GM12878 (cell line): ENCODE measurements at regions not wholly inside any gene's neighbourhood (a gene's known extent, or its start where the extent isn't known, plus 50 kb on each side); places are given as distances from the start of the nearest gene placed in this dataset.

Experiments
- ATAC-seq: fragments of 200-7000 bp; cut with Tn5 transposase; 3 replicates; pipeline ENCODE4 v1.9.1; 2020; ENCODE audit warnings: mild to moderate bottlenecking, moderate library complexity
- BruUV-seq: library from RNA; stranded (reverse); fragments of 400-500 nt; replicated peaks from 2 replicates; lab custom pipeline; 2021; lab: Mats Ljungman, UMichigan
- CTCF ChIA-PET: fragments of 300-600 bp; sonication (Branson Sonifier 250); formaldehyde crosslinking; extraction: SDS; loops from one replicate; lab custom pipeline; 2021; ENCODE audit warnings: inconsistent platforms; lab: Yijun Ruan, JAX
- POLR2A ChIA-PET: fragments of 350-600 bp; formaldehyde crosslinking; extraction: SDS; loops from one replicate; lab custom pipeline; 2021; ENCODE audit warnings: inconsistent platforms; lab: Charles Lee
- RAD21 ChIA-PET: fragments of 300-600 bp; sonication (Branson Sonifier 250); formaldehyde crosslinking; loops from one replicate; lab custom pipeline; 2023; ENCODE audit warnings: antibody characterized with exemption; ENCODE audit not compliant: unreplicated experiment; lab: Charles Lee
- SMC1A ChIA-PET: fragments of 300-600 bp; sonication (Branson Sonifier 250); formaldehyde crosslinking; loops from one replicate; lab custom pipeline; 2023; ENCODE audit not compliant: unreplicated experiment, uncharacterized antibody; lab: Charles Lee
- DNase-seq: peaks from one replicate; pipeline ENCODE4 v3.0.0-alpha.2; 2011; ENCODE audit warnings: low read depth, low spot score
- FAIRE-seq: peaks from 3 replicates; lab custom pipeline; 2011; peaks lifted over from hg19 to GRCh38; lab: Jason Lieb, UNC
- H2AFZ ChIP-seq: 2 replicates; pipeline ENCODE4 v1.6.0; 2011; ENCODE audit warnings: low read depth, low read length, control low read depth; ENCODE audit not compliant: control insufficient read depth
- H3K27ac ChIP-seq: 2 replicates; pipeline ENCODE4 v1.5.1; 2011; ENCODE audit warnings: control low read depth; ENCODE audit not compliant: control insufficient read depth, insufficient read depth
- H3K27me3 ChIP-seq, 2 experiments: replicated peaks in 1 of 2; 2 replicates each; pipeline versions ENCODE4 v1.6.0 to v1.6.1; 2011; ENCODE audit warnings: low read length in 1 of 2; ENCODE audit not compliant: control insufficient read depth in 2 of 2, insufficient read depth in 2 of 2
- H3K36me3 ChIP-seq, 2 experiments: 2 replicates each; pipeline ENCODE4 v1.5.1; 2011; ENCODE audit warnings: low read length in 1 of 2; ENCODE audit not compliant: control insufficient read depth in 2 of 2, insufficient read depth in 2 of 2
- H3K4me1 ChIP-seq: 2 replicates; pipeline ENCODE4 v1.6.1; 2011; ENCODE audit warnings: mild to moderate bottlenecking, low read length, moderate library complexity, mixed read lengths; ENCODE audit not compliant: control insufficient read depth, insufficient read depth
- H3K4me2 ChIP-seq: 2 replicates; pipeline ENCODE4 v1.6.0; 2011; ENCODE audit warnings: control low read depth; ENCODE audit not compliant: control insufficient read depth, insufficient read depth
- H3K4me3 ChIP-seq: fragments of 200-600 bp; sonication (generic); 2 replicates; pipeline ENCODE4 v1.5.1; 2016
- H3K79me2 ChIP-seq: 2 replicates; pipeline ENCODE4 v1.6.0; 2011; ENCODE audit warnings: low read length; ENCODE audit not compliant: control insufficient read depth, insufficient read depth
- H3K9ac ChIP-seq: 2 replicates; pipeline ENCODE4 v1.8.0; 2011; ENCODE audit warnings: low read length, control low read depth, mixed read lengths; ENCODE audit not compliant: control insufficient read depth, insufficient read depth
- H3K9me3 ChIP-seq: replicated peaks from 3 replicates; pipeline ENCODE4 v1.5.1; 2011; ENCODE audit warnings: mild to moderate bottlenecking, low read length; ENCODE audit not compliant: control insufficient read depth, insufficient read depth
- H4K20me1 ChIP-seq: 2 replicates; pipeline ENCODE4 v1.6.0; 2011; ENCODE audit not compliant: control insufficient read depth, insufficient read depth
- ASH2L ChIP-seq: fragments of 300-600, 200-600 bp; sonication (generic); IDR thresholded peaks from 2 replicates; pipeline ENCODE4 v1.6.1; 2017; ENCODE audit warnings: low read depth, mild to moderate bottlenecking, borderline replicate concordance
- BCL11A ChIP-seq: IDR thresholded peaks from 2 replicates; pipeline ENCODE4 v1.6.1; 2011; ENCODE audit warnings: low read depth, low read length
- CEBPZ ChIP-seq: fragments of 150-350 bp; IDR thresholded peaks from 2 replicates; pipeline ENCODE4 v1.6.1; 2016; ENCODE audit warnings: low read depth, low read length
- EP300 ChIP-seq, 2 experiments: fragments of 150-350 bp in 1 of 2; IDR thresholded peaks; 2 replicates each; pipeline ENCODE4 v1.6.1; 2011 to 2012; ENCODE audit warnings: low read depth in 2 of 2, low read length in 2 of 2, borderline replicate concordance in 1 of 2, improper control_type of control experiment in 1 of 2, inconsistent platforms in 1 of 2; ENCODE audit not compliant: control insufficient read depth in 1 of 2
- HCFC1 ChIP-seq: fragments of 150-350 bp; IDR thresholded peaks from 2 replicates; pipeline ENCODE4 v1.6.1; 2014; ENCODE audit warnings: low read length
- IKZF1 ChIP-seq: fragments of 450-650 bp; conservative IDR thresholded peaks from 2 replicates; pipeline ENCODE4 v1.6.1; 2017; ENCODE audit warnings: antibody characterized with exemption, mild to moderate bottlenecking
- LARP7 ChIP-seq: fragments of 450-650 bp; IDR thresholded peaks from 2 replicates; pipeline ENCODE4 v1.6.1; 2017; ENCODE audit warnings: mild to moderate bottlenecking
- NKRF ChIP-seq: fragments of 450-650 bp; conservative IDR thresholded peaks from 2 replicates; pipeline ENCODE4 v1.6.1; 2017; ENCODE audit warnings: mild to moderate bottlenecking, moderate library complexity
- PML ChIP-seq: IDR thresholded peaks from 2 replicates; pipeline ENCODE4 v1.6.1; 2012; ENCODE audit warnings: low read length, inconsistent platforms
- POLR2A ChIP-seq: IDR thresholded peaks from 2 replicates; pipeline ENCODE4 v1.6.1; 2011; ENCODE audit warnings: low read depth, mild to moderate bottlenecking, low read length
- RAD21 ChIP-seq: IDR thresholded peaks from 2 replicates; pipeline ENCODE4 v1.6.1; 2011; ENCODE audit warnings: mild to moderate bottlenecking, low read depth, low read length, moderate library complexity; ENCODE audit not compliant: insufficient read depth
- RBBP5 ChIP-seq: fragments of 200-600 bp; sonication (generic); conservative IDR thresholded peaks from 2 replicates; pipeline ENCODE4 v1.6.1; 2016
- SIX5 ChIP-seq: IDR thresholded peaks from 2 replicates; pipeline ENCODE4 v1.6.1; 2011; ENCODE audit warnings: mild to moderate bottlenecking, low read depth, low read length, moderate library complexity; ENCODE audit not compliant: severe bottlenecking
- SMAD1 ChIP-seq: fragments of 450-650 bp; IDR thresholded peaks from 2 replicates; pipeline ENCODE4 v1.6.1; 2018; ENCODE audit warnings: mild to moderate bottlenecking, low read depth; ENCODE audit not compliant: partially characterized antibody
- SPI1 ChIP-seq: IDR thresholded peaks from 2 replicates; pipeline ENCODE4 v1.6.1; 2011; ENCODE audit warnings: low read depth, mild to moderate bottlenecking, low read length, moderate library complexity, borderline replicate concordance; ENCODE audit not compliant: insufficient read depth
- WGBS: methylation state at CpG from one replicate; pipeline ENCODE4 v1.1.6; 2016; ENCODE audit warnings: low lambda C conversion rate; ENCODE audit not compliant: insufficient replicate concordance, insufficient coverage; ENCODE audit errors: missing lambda C conversion rate; 5-methylcytosine and 5-hydroxymethylcytosine counted together
- in situ Hi-C: fragments of 300-500 bp; cut with MboI; formaldehyde crosslinking; loops from 9 replicates; pipeline ENCODE4 v1.14.3; 2018; ENCODE audit warnings: mixed read lengths
- intact Hi-C: fragments of 100-400 bp; cut with micrococcal nuclease; formaldehyde crosslinking; loops from one replicate; pipeline ENCODE4 v1.14.2; 2022; ENCODE audit not compliant: unreplicated experiment
- TF ChIP-seq, protein P1 (sequence below): fragments of 450-650 bp; IDR thresholded peaks from 2 replicates; pipeline ENCODE4 v1.6.1; 2014; ENCODE audit warnings: mild to moderate bottlenecking
- TF ChIP-seq, protein P2 (sequence below): fragments of 450-650 bp; IDR thresholded peaks from 2 replicates; pipeline ENCODE4 v1.6.1; 2016; ENCODE audit warnings: mild to moderate bottlenecking

- TF ChIP-seq, protein P1, sequence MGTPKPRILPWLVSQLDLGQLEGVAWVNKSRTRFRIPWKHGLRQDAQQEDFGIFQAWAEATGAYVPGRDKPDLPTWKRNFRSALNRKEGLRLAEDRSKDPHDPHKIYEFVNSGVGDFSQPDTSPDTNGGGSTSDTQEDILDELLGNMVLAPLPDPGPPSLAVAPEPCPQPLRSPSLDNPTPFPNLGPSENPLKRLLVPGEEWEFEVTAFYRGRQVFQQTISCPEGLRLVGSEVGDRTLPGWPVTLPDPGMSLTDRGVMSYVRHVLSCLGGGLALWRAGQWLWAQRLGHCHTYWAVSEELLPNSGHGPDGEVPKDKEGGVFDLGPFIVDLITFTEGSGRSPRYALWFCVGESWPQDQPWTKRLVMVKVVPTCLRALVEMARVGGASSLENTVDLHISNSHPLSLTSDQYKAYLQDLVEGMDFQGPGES, result no peak
- no peak for TF ChIP-seq ASH2L
- TF ChIP-seq SMAD1, result no peak
- no peak for TF ChIP-seq IKZF1
- TF ChIP-seq BCL11A, result no peak
- TF ChIP-seq SIX5, result no peak
- TF ChIP-seq NKRF, result no peak
These were observed 404.3 kb downstream of the EPM2A start (continued) for GRCh38 chr6:145331066-145331465.

- H3K9me3 ChIP-seq, result no peaks in the 10 kb centered on the region
- FAIRE-seq, result no peak
- no peaks in the 10 kb centered on the region for H3K4me1 ChIP-seq
- SMC1A ChIA-PET, result interaction anchor here (0.7 to 1.5 kb wide), 3 partner anchors 11 to 337 kb away, joined by 3 to 4 read pairs (median 3); no protein-coding TSS in a partner anchor
- H3K9ac ChIP-seq, result no peak overlapping the region
- BruUV-seq, result no TSS peak
- POLR2A ChIA-PET, result no interaction called here
- RAD21 ChIA-PET, result no interaction called here
- H3K4me2 ChIP-seq, result no peak overlapping the region
- WGBS, result 28% methylated on average over 2 of the region's 2 CpGs
- intact Hi-C loops, result no loop called here
- no peaks in the 10 kb centered on the region for H3K36me3 ChIP-seq
- no peaks in the 10 kb centered on the region for H3K79me2 ChIP-seq
- in situ Hi-C loops, result no loop called here
- no peaks in the 10 kb centered on the region for H3K27me3 ChIP-seq
- DNase-seq, result no peak
- no peak overlapping the region for H3K4me3 ChIP-seq
- H2AFZ ChIP-seq, result no peak overlapping the region
- no peak overlapping the region for H3K27ac ChIP-seq
- CTCF ChIA-PET, result no interaction called here
- no peak for ATAC-seq
- no peaks in the 10 kb centered on the region for H4K20me1 ChIP-seq
- TF ChIP-seq POLR2A (no peak), HCFC1 (no peak), PML (no peak), SMAD1 (no peak), CEBPZ (no peak), EP300 (IDR thresholded peaks at IDR 0.05; ENCODE audit: borderline replicate concordance in 1 of 2, control insufficient read depth in 1 of 2, low read depth in 2 of 2, low read length in 2 of 2) (no peak), RBBP5 (no peak), ASH2L (no peak), LARP7 (no peak), RAD21 (no peak), SPI1 (no peak)
- TF ChIP-seq, protein P2, sequence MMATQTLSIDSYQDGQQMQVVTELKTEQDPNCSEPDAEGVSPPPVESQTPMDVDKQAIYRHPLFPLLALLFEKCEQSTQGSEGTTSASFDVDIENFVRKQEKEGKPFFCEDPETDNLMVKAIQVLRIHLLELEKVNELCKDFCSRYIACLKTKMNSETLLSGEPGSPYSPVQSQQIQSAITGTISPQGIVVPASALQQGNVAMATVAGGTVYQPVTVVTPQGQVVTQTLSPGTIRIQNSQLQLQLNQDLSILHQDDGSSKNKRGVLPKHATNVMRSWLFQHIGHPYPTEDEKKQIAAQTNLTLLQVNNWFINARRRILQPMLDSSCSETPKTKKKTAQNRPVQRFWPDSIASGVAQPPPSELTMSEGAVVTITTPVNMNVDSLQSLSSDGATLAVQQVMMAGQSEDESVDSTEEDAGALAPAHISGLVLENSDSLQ, result no peak
These were observed 403.3 kb downstream of the EPM2A start for GRCh38 chr6:145332011-145332410.
